ENCODE measurements at regions not wholly inside any gene's neighbourhood (a gene's known extent, or its start where the extent isn't known, plus 50 kb on each side); places are given as distances from the start of the nearest gene placed in this dataset.
"Not testable (repeated sequence)": the region's sequence is repeated elsewhere in the genome, so short reads cannot be mapped to it uniquely, and the experiment has no call there.

DNA sequence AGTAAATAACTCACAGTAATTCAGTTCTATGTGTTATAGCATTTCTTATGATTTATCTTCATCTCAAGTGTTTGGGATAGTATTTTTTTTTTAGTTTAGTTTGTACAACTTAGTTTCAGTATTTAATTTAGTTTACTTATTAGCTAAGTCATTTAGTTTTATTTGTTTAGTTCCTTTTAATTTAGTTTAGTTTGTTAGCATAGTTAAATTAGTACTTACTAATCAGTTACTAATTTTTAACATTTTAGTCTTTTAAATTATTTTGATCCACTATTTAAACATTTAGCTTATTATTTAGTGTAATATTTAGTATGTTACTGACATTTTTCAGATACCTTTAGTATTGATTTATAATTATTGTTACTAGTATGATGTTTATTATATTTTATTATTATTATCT is 85.2 kb upstream of the SIPA1L2 start (continued):
- TF ChIP-seq HDAC6 (IDR thresholded peaks at IDR 0.05; ENCODE audit: low read depth, low read length), result no peak

DNA sequence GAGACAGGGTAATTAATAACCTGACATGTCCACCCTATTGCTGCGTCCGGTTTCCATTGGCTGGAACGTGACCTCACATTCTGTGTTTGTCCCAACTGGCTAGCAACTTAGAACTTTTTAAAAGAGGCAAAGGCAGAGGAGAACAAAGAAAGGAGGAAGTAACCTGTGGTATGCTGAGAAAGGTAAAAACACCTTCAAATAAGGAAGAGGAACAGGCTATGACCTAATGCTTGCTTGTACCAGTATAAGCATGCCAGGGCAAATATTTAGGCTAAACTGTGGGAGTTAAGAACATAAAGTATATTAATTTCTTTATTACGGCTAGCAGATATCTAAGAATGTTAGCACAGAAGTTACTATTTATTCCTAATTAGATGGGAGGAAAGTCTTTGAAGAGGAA is 87.3 kb upstream of the MAP10 start:
- CTCF ChIA-PET (ENCODE audit: partially characterized antibody); H3K14ac ChIP-seq (ENCODE audit: insufficient read length); H2BK15ac ChIP-seq (ENCODE audit: low read length); H3K36me3 ChIP-seq (ENCODE audit: control insufficient read depth in 2 of 4, insufficient read depth in 4 of 4, low read length in 3 of 4); FAIRE-seq; H2AK5ac ChIP-seq (ENCODE audit: low read depth, low read length); H3K23me2 ChIP-seq (ENCODE audit: low read depth, low read length); H3K27me3 ChIP-seq (replicated peaks in 1 of 4; ENCODE audit: control insufficient read depth in 3 of 4, extremely low read depth in 1 of 4, insufficient read depth in 3 of 4, low read length in 3 of 4); H3K79me1 ChIP-seq (ENCODE audit: low read depth, low read length); H4K8ac ChIP-seq (ENCODE audit: extremely low read depth, insufficient read depth, low read length); H3K4ac ChIP-seq (replicated peaks; ENCODE audit: insufficient read length, low read depth, low read length); H3K27ac ChIP-seq (ENCODE audit: low read depth, low read length); H3K4me3 ChIP-seq (ENCODE audit: extremely low read depth in 1 of 4, insufficient read depth in 2 of 4, low read depth in 3 of 4, low read length in 4 of 4); H2BK5ac ChIP-seq (ENCODE audit: low read depth, low read length); H3K9me3 ChIP-seq (ENCODE audit: insufficient read depth in 2 of 2, low read depth in 1 of 2, low read length in 1 of 2); H3K4me1 ChIP-seq (replicated peaks in 1 of 4; ENCODE audit: control insufficient read depth in 3 of 4, insufficient read depth in 4 of 4, low read length in 3 of 4); H3K4me2 ChIP-seq (ENCODE audit: insufficient read depth in 1 of 2, low read depth in 2 of 2, low read length in 2 of 2); DNase-seq (ENCODE audit: low read depth in 1 of 2, low spot score in 2 of 2); H4K5ac ChIP-seq (ENCODE audit: insufficient read length, low read depth, low read length); H3K56ac ChIP-seq (replicated peaks; ENCODE audit: insufficient read length, low read depth, low read length); H3K9ac ChIP-seq (replicated peaks in 1 of 4; ENCODE audit: extremely low read depth in 1 of 4, low read depth in 3 of 4, low read length in 3 of 4); H4K91ac ChIP-seq (replicated peaks; ENCODE audit: insufficient read length, low read length); H2BK20ac ChIP-seq (ENCODE audit: low read length); H3K79me2 ChIP-seq (ENCODE audit: control insufficient read depth in 1 of 2, insufficient read depth in 2 of 2, low read length in 2 of 2); H2BK120ac ChIP-seq (replicated peaks; ENCODE audit: low read depth, low read length); H2BK12ac ChIP-seq (ENCODE audit: low read depth, low read length); H4K20me1 ChIP-seq (replicated peaks in 1 of 2; ENCODE audit: control insufficient read depth in 1 of 2, insufficient read depth in 2 of 2, low read length in 2 of 2); H3K18ac ChIP-seq (ENCODE audit: extremely low read depth, low read length); H2AFZ ChIP-seq (ENCODE audit: low read length); POLR2A ChIA-PET (ENCODE audit: partially characterized antibody); H3K23ac ChIP-seq (ENCODE audit: insufficient read length): not testable (repeated sequence)
- 95% methylated on average over 4 of the region's 4 CpGs; no CpG with 5 or more reads in 1 of the 2 experiments for WGBS, 2 experiments (ENCODE audit: extremely low coverage in 1 of 2, insufficient coverage in 1 of 2, insufficient read length in 1 of 2, insufficient replicate concordance in 2 of 2, low coverage in 1 of 2, low lambda C conversion rate in 2 of 2, missing lambda C conversion rate in 1 of 2)

Measured in H1 (cell line).